Tibial nerve (tissue), 3 donors: ENCODE measurements at regions not wholly inside any gene's neighbourhood (a gene's known extent, or its start where the extent isn't known, plus 50 kb on each side); places are given as distances from the start of the nearest gene placed in this dataset.

Experiments used
- CTCF ChIP-seq, 5 experiments: fragments of 200-600 bp in 3 of 5; fragments of 450-650 bp in 2 of 5; sonication (generic) in 3 of 5; IDR thresholded peaks; one replicate each; pipeline ENCODE4 v1.5.1; 2016 to 2019; ENCODE audit warnings: antibody characterized with exemption in 5 of 5, mild to moderate bottlenecking in 3 of 5, moderate library complexity in 2 of 5
- POLR2A ChIP-seq, 2 donors: fragments of 450-650 bp; IDR thresholded peaks; one replicate each; pipeline ENCODE4 v1.6.1; 2017; ENCODE audit warnings: antibody characterized with exemption in 2 of 2, mild to moderate bottlenecking in 2 of 2, moderate library complexity in 2 of 2

- TF ChIP-seq CTCF (IDR thresholded peaks at IDR 0.05) (no peak), POLR2A (IDR thresholded peaks at IDR 0.05) (no peak)
Measured at GRCh38 chr5:37999593-37999992, 159.8 kb upstream of the GDNF start.
